A549 (cell line): ENCODE measurements at regions not wholly inside any gene's neighbourhood (a gene's known extent, or its start where the extent isn't known, plus 50 kb on each side); places are given as distances from the start of the nearest gene placed in this dataset.

Experiments
- ATAC-seq, 2 experiments: fragments of 200-7000 bp in 1 of 2; fragments of >200 bp in 1 of 2; cut with Nextera tagmentation in 1 of 2; cut with Tn5 transposase in 1 of 2; 3 replicates each; pipeline versions ENCODE4 v1.8.0 to v1.9.1; 2018 to 2020; ENCODE audit warnings: mild to moderate bottlenecking in 1 of 2, moderate library complexity in 1 of 2
- CTCF ChIA-PET: fragments of 300-600 bp; sonication (Branson Sonifier 250); formaldehyde crosslinking; extraction: SDS; loops from one replicate; lab custom pipeline; 2021; ENCODE audit warnings: antibody characterized with exemption, inconsistent platforms; lab: Yijun Ruan, JAX
- POLR2A ChIA-PET: fragments of 350-600 bp; formaldehyde crosslinking; extraction: SDS; loops from one replicate; lab custom pipeline; 2021; ENCODE audit warnings: antibody characterized with exemption, inconsistent platforms; lab: Yijun Ruan, JAX
- DNase-seq, 2 experiments: peaks; one replicate each; pipeline versions ENCODE4 v3.0.0 to v3.0.0-alpha.2; 2011 to 2016; ENCODE audit warnings: low read depth in 1 of 2, low spot score in 1 of 2
- FAIRE-seq: peaks from 2 replicates; lab custom pipeline; 2011; peaks lifted over from hg19 to GRCh38; lab: Jason Lieb, UNC
- H3K27ac ChIP-seq, 2 experiments: fragments of >200 bp; sonication (Bioruptor Twin); formaldehyde crosslinking; 3 replicates each; pipeline ENCODE4 v1.5.1; 2016 to 2017
- H3K4me1 ChIP-seq: fragments of >200 bp; sonication (Bioruptor Twin); formaldehyde crosslinking; 3 replicates; pipeline ENCODE4 v1.6.1; 2016
- H3K4me2 ChIP-seq: fragments of >200 bp; sonication (Bioruptor Twin); formaldehyde crosslinking; 3 replicates; pipeline ENCODE4 v1.6.1; 2016
- H3K4me3 ChIP-seq: fragments of >200 bp; sonication (Bioruptor Twin); formaldehyde crosslinking; 3 replicates; pipeline ENCODE4 v1.5.1; 2016
- H3K9me3 ChIP-seq: fragments of >200 bp; sonication (Bioruptor Twin); formaldehyde crosslinking; 3 replicates; pipeline ENCODE4 v1.6.1; 2016
- ATOH8 ChIP-seq: fragments of 250-450 bp; sonication (Bioruptor Pico); IDR thresholded peaks from 2 replicates; pipeline ENCODE4 v1.5.0; 2020; ENCODE audit warnings: low read depth, mild to moderate bottlenecking, moderate library complexity
- BCL3 ChIP-seq: fragments of >200 bp; sonication (Bioruptor Twin); formaldehyde crosslinking; IDR thresholded peaks from 3 replicates; pipeline ENCODE4 v1.6.1; 2016
- CHD2 ChIP-seq: fragments of 150-350 bp; IDR thresholded peaks from 2 replicates; pipeline ENCODE4 v1.6.1; 2014; ENCODE audit warnings: low read length; ENCODE audit not compliant: partially characterized antibody
- EHMT2 ChIP-seq: fragments of 200-600 bp; sonication (generic); IDR thresholded peaks from 2 replicates; pipeline ENCODE4 v1.6.1; 2016; ENCODE audit warnings: antibody characterized with exemption, low read depth, mild to moderate bottlenecking, moderate library complexity
- ESRRA ChIP-seq: fragments of 150-350 bp; IDR thresholded peaks from 2 replicates; pipeline ENCODE4 v1.6.1; 2014; ENCODE audit warnings: mild to moderate bottlenecking, low read length, borderline replicate concordance
- FOSB ChIP-seq: fragments of 250-450 bp; sonication (Bioruptor Pico); IDR thresholded peaks from 2 replicates; pipeline ENCODE4 v1.5.0; 2020; ENCODE audit warnings: mild to moderate bottlenecking, moderate library complexity
- FOSL2 ChIP-seq, 2 experiments: fragments of 450-650 bp in 1 of 2; fragments of >200 bp in 1 of 2; sonication (Bioruptor Twin) in 1 of 2; formaldehyde crosslinking; IDR thresholded peaks; 2 replicates each; pipeline versions ENCODE4 v1.5.0 to v1.6.1; 2016 to 2020; ENCODE audit warnings: mild to moderate bottlenecking in 1 of 2, moderate library complexity in 1 of 2
- GATA3 ChIP-seq: IDR thresholded peaks from 2 replicates; pipeline ENCODE4 v1.6.1; 2012; ENCODE audit warnings: borderline replicate concordance
- HEYL ChIP-seq: fragments of 250-450 bp; sonication (Bioruptor Pico); IDR thresholded peaks from 2 replicates; pipeline ENCODE4 v1.8.0; 2021; ENCODE audit warnings: mild to moderate bottlenecking, moderate library complexity
- HOXA7 ChIP-seq: fragments of 250-450 bp; sonication (Bioruptor Pico); IDR thresholded peaks from 2 replicates; pipeline ENCODE4 v1.5.0; 2020; ENCODE audit warnings: mild to moderate bottlenecking, moderate library complexity
- KDM1A ChIP-seq: fragments of 200-600 bp; sonication (generic); IDR thresholded peaks from 2 replicates; pipeline ENCODE4 v1.6.1; 2016; ENCODE audit warnings: low read depth, mild to moderate bottlenecking
- MAZ ChIP-seq: fragments of 150-350 bp; IDR thresholded peaks from 2 replicates; pipeline ENCODE4 v1.6.1; 2014; ENCODE audit warnings: antibody characterized with exemption, low read depth, low read length, borderline replicate concordance
- MYC ChIP-seq: IDR thresholded peaks from 2 replicates; pipeline ENCODE4 v1.6.1; 2012; ENCODE audit warnings: mild to moderate bottlenecking, inconsistent platforms, low read length, improper control_type of control experiment, borderline replicate concordance
- POLR2A ChIP-seq: IDR thresholded peaks from 2 replicates; pipeline ENCODE4 v1.6.1; 2012; ENCODE audit warnings: mild to moderate bottlenecking, low read length
- RAD21 ChIP-seq, 2 experiments: fragments of >200 bp in 1 of 2; sonication (Bioruptor Twin) in 1 of 2; formaldehyde crosslinking in 1 of 2; IDR thresholded peaks in 1 of 2; conservative IDR thresholded peaks in 1 of 2; 2 replicates in 1 of 2; 3 replicates in 1 of 2; pipeline ENCODE4 v1.6.1; 2012 to 2018; ENCODE audit warnings: inconsistent platforms in 1 of 2
- RARB ChIP-seq: fragments of 250-450 bp; sonication (Bioruptor Pico); IDR thresholded peaks from 2 replicates; pipeline ENCODE4 v1.8.0; 2021; ENCODE audit warnings: mild to moderate bottlenecking, moderate library complexity
- RCOR1 ChIP-seq: fragments of 150-350 bp; IDR thresholded peaks from 2 replicates; pipeline ENCODE4 v1.6.1; 2014; ENCODE audit warnings: antibody characterized with exemption, low read length, low read depth
- RFX5 ChIP-seq: fragments of 450-650 bp; IDR thresholded peaks from 2 replicates; pipeline ENCODE4 v1.7.1; 2014; ENCODE audit warnings: antibody characterized with exemption, mild to moderate bottlenecking, moderate library complexity
- SMC3 ChIP-seq: fragments of >200 bp; sonication (Bioruptor Twin); formaldehyde crosslinking; IDR thresholded peaks from 3 replicates; pipeline ENCODE4 v1.6.1; 2018; ENCODE audit warnings: inconsistent platforms
- TP53 ChIP-seq: fragments of 250-450 bp; sonication (Bioruptor Pico); IDR thresholded peaks from 2 replicates; pipeline ENCODE4 v1.5.0; 2021; ENCODE audit warnings: mild to moderate bottlenecking, moderate library complexity
- ZFP36 ChIP-seq: fragments of 450-650 bp; IDR thresholded peaks from 2 replicates; pipeline ENCODE4 v1.6.1; 2014; ENCODE audit warnings: borderline replicate concordance; ENCODE audit not compliant: partially characterized antibody
- ZNF302 ChIP-seq: fragments of 250-450 bp; sonication (Bioruptor Pico); IDR thresholded peaks from 2 replicates; pipeline ENCODE4 v1.9.0; 2021; ENCODE audit warnings: inconsistent platforms, mild to moderate bottlenecking, moderate library complexity
- ZSCAN20 ChIP-seq: fragments of 250-450 bp; sonication (Bioruptor Pico); IDR thresholded peaks from 2 replicates; pipeline ENCODE4 v1.8.0; 2022; ENCODE audit warnings: mild to moderate bottlenecking, moderate library complexity
- WGBS: methylation state at CpG from one replicate; pipeline ENCODE4 v1.1.6; 2017; ENCODE audit errors: missing lambda C conversion rate; 5-methylcytosine and 5-hydroxymethylcytosine counted together
- TF ChIP-seq, protein P1 (sequence below): fragments of 200-600 bp; sonication (generic); IDR thresholded peaks from 2 replicates; pipeline ENCODE4 v1.6.1; 2016; ENCODE audit warnings: antibody characterized with exemption, mild to moderate bottlenecking, moderate library complexity
- TF ChIP-seq, protein P2 (sequence below): fragments of >200 bp; sonication (Bioruptor Twin); formaldehyde crosslinking; IDR thresholded peaks from 3 replicates; pipeline ENCODE4 v1.5.1; 2016

DNA sequence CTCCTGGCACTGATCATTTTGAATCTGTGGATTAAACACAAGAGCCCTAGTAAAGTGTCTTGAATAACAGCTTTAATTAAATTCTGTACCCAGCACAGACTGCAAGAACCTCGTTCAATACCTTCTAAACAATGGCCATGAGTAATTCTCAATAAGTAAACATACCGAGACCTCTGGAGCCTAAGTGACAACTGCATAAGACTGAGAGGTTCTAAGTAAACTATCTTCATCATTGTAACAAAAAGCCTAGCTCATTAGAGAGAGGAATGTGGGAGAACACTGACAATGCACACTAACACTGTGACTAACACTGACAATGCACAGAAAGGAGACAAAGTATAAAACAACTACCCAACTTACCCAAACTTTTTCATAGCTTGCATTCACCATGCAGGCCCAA, 117.4 kb downstream of the ELAPOR2 start:
- no peak for DNase-seq
- POLR2A ChIA-PET, result no interaction called here
- TF ChIP-seq ATOH8 (CRISPR knock-in tag) (no peak), RARB (CRISPR knock-in tag) (no peak), CHD2 (no peak), RAD21 (conservative IDR thresholded peaks at IDR 0.05 in 1 of 2, IDR thresholded peaks at IDR 0.05 in 1 of 2) (no peak), KDM1A (no peak), SMC3 (no peak), HOXA7 (CRISPR knock-in tag) (no peak), MYC (no peak), POLR2A (no peak), TP53 (CRISPR knock-in tag) (no peak), ESRRA (no peak), HEYL (CRISPR knock-in tag) (no peak), RFX5 (no peak), FOSB (CRISPR knock-in tag) (no peak), FOSL2 (IDR thresholded peaks at IDR 0.05) (no peak), FOSL2 (CRISPR knock-in tag; IDR thresholded peaks at IDR 0.05) (no peak), MAZ (no peak), BCL3 (no peak)
- TF ChIP-seq, protein P1, sequence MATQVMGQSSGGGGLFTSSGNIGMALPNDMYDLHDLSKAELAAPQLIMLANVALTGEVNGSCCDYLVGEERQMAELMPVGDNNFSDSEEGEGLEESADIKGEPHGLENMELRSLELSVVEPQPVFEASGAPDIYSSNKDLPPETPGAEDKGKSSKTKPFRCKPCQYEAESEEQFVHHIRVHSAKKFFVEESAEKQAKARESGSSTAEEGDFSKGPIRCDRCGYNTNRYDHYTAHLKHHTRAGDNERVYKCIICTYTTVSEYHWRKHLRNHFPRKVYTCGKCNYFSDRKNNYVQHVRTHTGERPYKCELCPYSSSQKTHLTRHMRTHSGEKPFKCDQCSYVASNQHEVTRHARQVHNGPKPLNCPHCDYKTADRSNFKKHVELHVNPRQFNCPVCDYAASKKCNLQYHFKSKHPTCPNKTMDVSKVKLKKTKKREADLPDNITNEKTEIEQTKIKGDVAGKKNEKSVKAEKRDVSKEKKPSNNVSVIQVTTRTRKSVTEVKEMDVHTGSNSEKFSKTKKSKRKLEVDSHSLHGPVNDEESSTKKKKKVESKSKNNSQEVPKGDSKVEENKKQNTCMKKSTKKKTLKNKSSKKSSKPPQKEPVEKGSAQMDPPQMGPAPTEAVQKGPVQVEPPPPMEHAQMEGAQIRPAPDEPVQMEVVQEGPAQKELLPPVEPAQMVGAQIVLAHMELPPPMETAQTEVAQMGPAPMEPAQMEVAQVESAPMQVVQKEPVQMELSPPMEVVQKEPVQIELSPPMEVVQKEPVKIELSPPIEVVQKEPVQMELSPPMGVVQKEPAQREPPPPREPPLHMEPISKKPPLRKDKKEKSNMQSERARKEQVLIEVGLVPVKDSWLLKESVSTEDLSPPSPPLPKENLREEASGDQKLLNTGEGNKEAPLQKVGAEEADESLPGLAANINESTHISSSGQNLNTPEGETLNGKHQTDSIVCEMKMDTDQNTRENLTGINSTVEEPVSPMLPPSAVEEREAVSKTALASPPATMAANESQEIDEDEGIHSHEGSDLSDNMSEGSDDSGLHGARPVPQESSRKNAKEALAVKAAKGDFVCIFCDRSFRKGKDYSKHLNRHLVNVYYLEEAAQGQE, result no peak
- TF ChIP-seq, all 56 proteins: peak for 0
- Histone ChIP-seq H3K4me2 (no peak overlapping the region), H3K4me1 (no peaks in the 10 kb centered on the region), H3K27ac (no peak overlapping the region), H3K4me3 (no peak overlapping the region), H3K9me3 (no peaks in the 10 kb centered on the region)
- 0% methylated on average over 2 of the region's 2 CpGs for WGBS
- FAIRE-seq (no peak), ATAC-seq (no peak)
- CTCF ChIA-PET, result interaction anchor here (0.6 to 4.0 kb wide), 4 partner anchors 24 to 474 kb away, joined by 3 to 28 read pairs (median 4); no protein-coding TSS in a partner anchor

- POLR2A ChIA-PET, result no interaction called here
- FAIRE-seq, result peak; percentile 86
- WGBS, result 0% methylated on average over 3 of the region's 3 CpGs
These were observed 120.1 kb downstream of the ELAPOR2 start for GRCh38 chr7:86939197-86939814.

More at GRCh38 chr7:86939197-86939814, 120.1 kb downstream of the ELAPOR2 start:
- H3K4me1 ChIP-seq, result no peaks in the 10 kb centered on the region
- H3K4me3 ChIP-seq, result no peak overlapping the region
- TF ChIP-seq, protein P2, sequence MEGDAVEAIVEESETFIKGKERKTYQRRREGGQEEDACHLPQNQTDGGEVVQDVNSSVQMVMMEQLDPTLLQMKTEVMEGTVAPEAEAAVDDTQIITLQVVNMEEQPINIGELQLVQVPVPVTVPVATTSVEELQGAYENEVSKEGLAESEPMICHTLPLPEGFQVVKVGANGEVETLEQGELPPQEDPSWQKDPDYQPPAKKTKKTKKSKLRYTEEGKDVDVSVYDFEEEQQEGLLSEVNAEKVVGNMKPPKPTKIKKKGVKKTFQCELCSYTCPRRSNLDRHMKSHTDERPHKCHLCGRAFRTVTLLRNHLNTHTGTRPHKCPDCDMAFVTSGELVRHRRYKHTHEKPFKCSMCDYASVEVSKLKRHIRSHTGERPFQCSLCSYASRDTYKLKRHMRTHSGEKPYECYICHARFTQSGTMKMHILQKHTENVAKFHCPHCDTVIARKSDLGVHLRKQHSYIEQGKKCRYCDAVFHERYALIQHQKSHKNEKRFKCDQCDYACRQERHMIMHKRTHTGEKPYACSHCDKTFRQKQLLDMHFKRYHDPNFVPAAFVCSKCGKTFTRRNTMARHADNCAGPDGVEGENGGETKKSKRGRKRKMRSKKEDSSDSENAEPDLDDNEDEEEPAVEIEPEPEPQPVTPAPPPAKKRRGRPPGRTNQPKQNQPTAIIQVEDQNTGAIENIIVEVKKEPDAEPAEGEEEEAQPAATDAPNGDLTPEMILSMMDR, result peak; percentile 62
- TF ChIP-seq ZFP36 (no peak), HOXA7 (CRISPR knock-in tag) (no peak), RCOR1 (no peak), GATA3 (no peak), RARB (CRISPR knock-in tag) (no peak), EHMT2 (no peak), ZNF302 (CRISPR knock-in tag) (no peak), SMC3 (peak; percentile 78), RAD21 (conservative IDR thresholded peaks at IDR 0.05 in 1 of 2, IDR thresholded peaks at IDR 0.05 in 1 of 2) (peak; percentile 50 to 51), ZSCAN20 (CRISPR knock-in tag) (no peak)
- TF ChIP-seq, protein P1, result no peak
- 0 out of 3 replicates have a peak overlapping the region, but pooled peaks have one; percentile 7 for H3K4me2 ChIP-seq
- DNase-seq (peak; percentile 10 to 72), ATAC-seq (peak; percentile 89 to 94)
- no peaks in the 10 kb centered on the region for H3K9me3 ChIP-seq
- CTCF ChIA-PET, result interaction anchor here (1.0 to 2.7 kb wide), 2 partner anchors 9 to 209 kb away, joined by 3 to 12 read pairs; no protein-coding TSS in a partner anchor
- no peak overlapping the region for H3K27ac ChIP-seq
